Natural killer cell (primary cell): ENCODE measurements at regions not wholly inside any gene's neighbourhood (a gene's known extent, or its start where the extent isn't known, plus 50 kb on each side); places are given as distances from the start of the nearest gene placed in this dataset.

Source experiments
- ATAC-seq, 3 donors: fragments of 150-1000 bp in 2 of 3; fragments of 200-7000 bp in 1 of 3; cut with Tn5 transposase; 1 replicate in 1 of 3; 2 replicates in 2 of 3; pipeline ENCODE4 v1.10.0; 2021; ENCODE audit warnings: mild to moderate bottlenecking in 2 of 3, moderate library complexity in 2 of 3
- DNase-seq, 2 donors: peaks; one replicate each; pipeline versions ENCODE4 v3.0.0 to v3.0.0-alpha.2; 2013 to 2021; ENCODE audit warnings: mixed read lengths in 1 of 2
- H3K27ac ChIP-seq: one replicate; pipeline ENCODE4 v1.5.1; 2013; ENCODE audit warnings: mild to moderate bottlenecking, low read length
- H3K27me3 ChIP-seq: one replicate; pipeline ENCODE4 v1.6.1; 2013; ENCODE audit warnings: low read length; ENCODE audit not compliant: control insufficient read depth, insufficient read depth
- H3K36me3 ChIP-seq: one replicate; pipeline ENCODE4 v1.6.1; 2013; ENCODE audit warnings: low read length; ENCODE audit not compliant: control insufficient read depth, insufficient read depth
- H3K4me1 ChIP-seq: one replicate; pipeline ENCODE4 v1.6.1; 2013; ENCODE audit warnings: low read length; ENCODE audit not compliant: control insufficient read depth, insufficient read depth
- H3K4me3 ChIP-seq: one replicate; pipeline ENCODE4 v1.5.1; 2013; ENCODE audit warnings: low read length
- H3K9me3 ChIP-seq: one replicate; pipeline ENCODE4 v1.6.1; 2013; ENCODE audit warnings: low read length; ENCODE audit not compliant: control insufficient read depth, insufficient read depth
- H3K27ac Mint-ChIP-seq, 2 donors: one replicate each; pipeline ENCODE4 v1.8.0; 2022; ENCODE audit warnings: mild to moderate bottlenecking in 2 of 2, mixed read lengths in 2 of 2, moderate library complexity in 1 of 2
- H3K27me3 Mint-ChIP-seq, 2 donors: one replicate each; pipeline ENCODE4 v1.8.0; 2022; ENCODE audit warnings: low read depth in 2 of 2, mixed read lengths in 2 of 2
- H3K36me3 Mint-ChIP-seq: one replicate; pipeline ENCODE4 v1.8.0; 2022; ENCODE audit warnings: mixed read lengths
- H3K4me1 Mint-ChIP-seq, 2 donors: one replicate each; pipeline ENCODE4 v1.8.0; 2022; ENCODE audit warnings: mixed read lengths in 2 of 2
- H3K4me3 Mint-ChIP-seq: one replicate; pipeline ENCODE4 v1.8.0; 2022; ENCODE audit warnings: mild to moderate bottlenecking, moderate library complexity, mixed read lengths
- H3K9me3 Mint-ChIP-seq, 2 donors: one replicate each; pipeline ENCODE4 v1.8.0; 2022; ENCODE audit warnings: mixed read lengths in 2 of 2
- WGBS: methylation state at CpG from one replicate; pipeline ENCODE4 v1.1.7; 2013; ENCODE audit warnings: missing lambda C conversion rate; ENCODE audit not compliant: insufficient coverage; 5-methylcytosine and 5-hydroxymethylcytosine counted together
- intact Hi-C: fragments of 100-400 bp; cut with micrococcal nuclease; formaldehyde crosslinking; loops from one replicate; pipeline ENCODE4 v1.14.2; 2022
- TF ChIP-seq, protein P1 (sequence below): fragments of 200-600 bp; IDR thresholded peaks from one replicate; pipeline ENCODE4 v1.8.0; 2022; ENCODE audit warnings: antibody characterized with exemption

GRCh38 chr2:18503376-18504228 is 56.9 kb downstream of the RDH14 start:
- no peaks in the 10 kb centered on the region for H3K4me1 ChIP-seq
- DNase-seq: no peak
- ATAC-seq: no peak
- H3K36me3 ChIP-seq: no peaks in the 10 kb centered on the region
- no peaks in the 10 kb centered on the region for H3K27me3 ChIP-seq
- Mint-ChIP-seq H3K27me3 (peaks cover 6 to 22% of the 10 kb centered on the region in 2 donors), H3K36me3 (no peaks in the 10 kb centered on the region), H3K27ac (no peak overlapping the region), H3K4me1 (peaks cover 0 to 6% of the 10 kb centered on the region in 2 donors), H3K4me3 (no peak overlapping the region), H3K9me3 (no peaks in the 10 kb centered on the region)
- no peak overlapping the region for H3K27ac ChIP-seq
- no peaks in the 10 kb centered on the region for H3K9me3 ChIP-seq
- intact Hi-C loops: no loop called here
- TF ChIP-seq, protein P1, sequence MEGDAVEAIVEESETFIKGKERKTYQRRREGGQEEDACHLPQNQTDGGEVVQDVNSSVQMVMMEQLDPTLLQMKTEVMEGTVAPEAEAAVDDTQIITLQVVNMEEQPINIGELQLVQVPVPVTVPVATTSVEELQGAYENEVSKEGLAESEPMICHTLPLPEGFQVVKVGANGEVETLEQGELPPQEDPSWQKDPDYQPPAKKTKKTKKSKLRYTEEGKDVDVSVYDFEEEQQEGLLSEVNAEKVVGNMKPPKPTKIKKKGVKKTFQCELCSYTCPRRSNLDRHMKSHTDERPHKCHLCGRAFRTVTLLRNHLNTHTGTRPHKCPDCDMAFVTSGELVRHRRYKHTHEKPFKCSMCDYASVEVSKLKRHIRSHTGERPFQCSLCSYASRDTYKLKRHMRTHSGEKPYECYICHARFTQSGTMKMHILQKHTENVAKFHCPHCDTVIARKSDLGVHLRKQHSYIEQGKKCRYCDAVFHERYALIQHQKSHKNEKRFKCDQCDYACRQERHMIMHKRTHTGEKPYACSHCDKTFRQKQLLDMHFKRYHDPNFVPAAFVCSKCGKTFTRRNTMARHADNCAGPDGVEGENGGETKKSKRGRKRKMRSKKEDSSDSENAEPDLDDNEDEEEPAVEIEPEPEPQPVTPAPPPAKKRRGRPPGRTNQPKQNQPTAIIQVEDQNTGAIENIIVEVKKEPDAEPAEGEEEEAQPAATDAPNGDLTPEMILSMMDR: no peak
- WGBS: 78% methylated on average over 6 of the region's 8 CpGs
- H3K4me3 ChIP-seq: no peak overlapping the region

GRCh38 chr2:18502142-18502541 is 58.3 kb downstream of the RDH14 start:
- Histone ChIP-seq H3K4me3 (no peak overlapping the region), H3K4me1 (no peaks in the 10 kb centered on the region), H3K36me3 (no peaks in the 10 kb centered on the region), H3K27me3 (no peaks in the 10 kb centered on the region), H3K27ac (no peak overlapping the region), H3K9me3 (no peaks in the 10 kb centered on the region)
- Mint-ChIP-seq H3K4me3 (no peak overlapping the region), H3K27me3 (peaks cover 6 to 22% of the 10 kb centered on the region in 2 donors), H3K9me3 (no peaks in the 10 kb centered on the region), H3K27ac (no peak overlapping the region), H3K4me1 (peaks cover 0 to 4% of the 10 kb centered on the region in 2 donors), H3K36me3 (no peaks in the 10 kb centered on the region)
- DNase-seq (no peak), ATAC-seq (no peak)
- intact Hi-C loops: no loop called here
- TF ChIP-seq, protein P1: no peak
- 85% methylated on average over 2 of the region's 2 CpGs for WGBS

DNA sequence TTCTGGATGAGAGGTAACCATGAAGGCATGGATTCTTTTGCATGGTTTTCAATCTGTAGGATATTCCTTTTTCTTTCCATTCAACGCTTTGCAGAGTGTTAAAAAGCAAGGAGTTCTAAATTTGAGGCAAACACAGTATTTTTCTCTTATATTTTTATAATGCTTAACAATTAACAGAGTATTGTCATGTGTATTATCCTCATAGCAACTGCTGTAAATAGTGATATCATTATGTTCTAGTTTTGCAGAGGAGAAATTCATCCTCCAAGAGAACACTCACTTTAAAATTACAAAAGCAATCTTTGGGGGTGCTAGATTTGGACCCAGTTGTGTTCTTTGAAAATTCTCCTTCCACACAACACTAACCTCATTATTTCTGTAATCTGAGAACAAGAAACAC is 58.7 kb downstream of the RDH14 start:
- Histone ChIP-seq H3K4me1 (no peaks in the 10 kb centered on the region), H3K9me3 (no peaks in the 10 kb centered on the region), H3K27me3 (no peaks in the 10 kb centered on the region), H3K4me3 (no peak overlapping the region), H3K36me3 (no peaks in the 10 kb centered on the region), H3K27ac (no peak overlapping the region)
- no peaks in the 10 kb centered on the region for H3K4me1 Mint-ChIP-seq
- H3K4me3 Mint-ChIP-seq: no peak overlapping the region
- no peak for ATAC-seq
- TF ChIP-seq, protein P1: no peak
- peaks cover 7 to 24% of the 10 kb centered on the region in 2 donors for H3K27me3 Mint-ChIP-seq
- no CpG with 5 or more reads among the region's 1 CpG for WGBS
- no peak for DNase-seq
- no peaks in the 10 kb centered on the region for H3K9me3 Mint-ChIP-seq
- H3K36me3 Mint-ChIP-seq: no peaks in the 10 kb centered on the region
- H3K27ac Mint-ChIP-seq: no peak overlapping the region
- intact Hi-C loops: no loop called here

DNA sequence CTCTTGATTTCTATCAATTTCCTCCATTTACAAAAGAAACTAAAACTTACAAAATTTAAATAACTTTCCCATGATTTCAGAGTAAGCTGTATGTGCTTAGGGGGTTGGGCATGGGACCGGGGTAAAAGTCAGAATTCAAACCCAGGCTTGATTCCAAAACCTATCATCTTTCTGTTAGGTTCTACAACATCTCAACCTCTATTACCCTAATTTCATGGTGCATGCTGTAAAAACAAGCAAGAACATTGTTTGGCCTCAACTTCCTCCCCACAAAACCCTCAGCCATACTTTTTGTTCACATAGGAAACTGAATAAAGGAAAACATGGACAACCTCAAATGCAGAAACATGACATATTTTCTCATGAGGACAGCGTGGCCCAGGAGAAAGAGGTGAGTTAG is 59.3 kb downstream of the RDH14 start:
- no peak for ATAC-seq
- no peaks in the 10 kb centered on the region for H3K9me3 ChIP-seq
- 63% methylated on average over 2 of the region's 2 CpGs for WGBS
- no peaks in the 10 kb centered on the region for H3K27me3 ChIP-seq
- no peak for DNase-seq
- intact Hi-C loops: no loop called here
- TF ChIP-seq, protein P1: no peak
- H3K4me3 ChIP-seq: no peak overlapping the region
- H3K27ac Mint-ChIP-seq: no peak overlapping the region
- no peaks in the 10 kb centered on the region for H3K4me1 ChIP-seq
- H3K36me3 Mint-ChIP-seq: no peaks in the 10 kb centered on the region
- H3K36me3 ChIP-seq: no peaks in the 10 kb centered on the region
- no peak overlapping the region for H3K27ac ChIP-seq
- no peaks in the 10 kb centered on the region for H3K4me1 Mint-ChIP-seq
- H3K9me3 Mint-ChIP-seq: no peaks in the 10 kb centered on the region
- H3K27me3 Mint-ChIP-seq: peaks cover 8 to 27% of the 10 kb centered on the region in 2 donors
- no peak overlapping the region for H3K4me3 Mint-ChIP-seq
